GM19238 (cell line): ENCODE measurements at regions not wholly inside any gene's neighbourhood (a gene's known extent, or its start where the extent isn't known, plus 50 kb on each side); places are given as distances from the start of the nearest gene placed in this dataset.

ENCODE experiments used
- DNase-seq: peaks from one replicate; pipeline ENCODE4 v3.0.0; 2011; ENCODE audit warnings: low spot score; ENCODE audit not compliant: insufficient read length

DNA sequence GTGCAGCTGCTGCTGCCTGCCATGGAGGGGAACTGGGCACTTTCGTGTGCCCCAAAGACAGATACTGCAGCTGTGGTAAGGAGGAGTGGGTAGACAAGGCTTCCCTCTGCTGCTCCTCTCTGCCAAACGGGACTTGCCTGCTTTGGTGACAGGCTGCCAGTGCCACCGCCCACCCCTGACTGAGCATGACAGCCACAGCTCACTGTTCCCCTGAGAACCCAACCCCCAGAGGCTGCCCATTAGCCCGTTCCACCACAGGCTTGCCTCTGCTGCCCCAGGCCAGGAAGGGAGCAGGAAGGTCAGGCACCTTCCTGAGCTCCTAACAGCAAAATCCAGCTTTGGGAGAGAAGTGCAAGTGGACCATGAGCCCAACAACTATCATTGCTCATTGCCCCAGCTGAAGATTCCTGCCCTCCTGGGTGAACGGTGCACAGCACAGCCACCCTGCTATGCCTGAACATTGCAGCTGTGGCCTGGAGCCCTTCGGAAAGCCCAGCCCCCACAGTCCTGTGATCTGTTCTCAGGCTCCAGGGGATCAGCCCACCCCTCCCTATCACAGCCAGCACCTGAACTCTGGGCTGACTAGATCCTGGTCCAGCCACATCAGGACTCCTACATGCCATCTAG is 58.7 kb upstream of the ANTXRL start:
- no peak for DNase-seq

DNA sequence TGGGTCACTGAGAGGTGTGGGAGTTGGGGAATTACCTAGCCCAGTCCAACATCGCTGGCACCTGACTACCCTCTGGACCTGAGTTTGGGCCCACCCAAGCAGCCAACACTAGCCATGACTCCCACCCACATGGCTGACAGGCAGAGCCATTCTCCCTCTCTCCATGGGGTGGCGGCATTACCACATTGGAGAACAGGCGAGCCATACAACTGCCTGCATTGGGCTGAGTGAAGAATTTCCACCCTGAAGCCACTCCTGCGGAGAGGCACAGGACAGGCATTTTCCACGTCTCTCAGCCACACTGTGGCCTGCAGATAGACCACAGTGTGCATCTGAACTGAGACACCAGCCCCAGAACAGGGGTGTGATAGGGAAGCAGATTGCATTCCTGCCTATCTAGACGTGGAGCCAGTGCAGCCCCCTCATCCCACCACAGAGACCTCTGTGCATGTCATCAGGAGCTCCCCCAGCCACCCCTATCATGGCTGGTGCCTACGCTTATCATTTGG is 58.2 kb upstream of the ANTXRL start:
- peak; percentile 55 for DNase-seq

DNA sequence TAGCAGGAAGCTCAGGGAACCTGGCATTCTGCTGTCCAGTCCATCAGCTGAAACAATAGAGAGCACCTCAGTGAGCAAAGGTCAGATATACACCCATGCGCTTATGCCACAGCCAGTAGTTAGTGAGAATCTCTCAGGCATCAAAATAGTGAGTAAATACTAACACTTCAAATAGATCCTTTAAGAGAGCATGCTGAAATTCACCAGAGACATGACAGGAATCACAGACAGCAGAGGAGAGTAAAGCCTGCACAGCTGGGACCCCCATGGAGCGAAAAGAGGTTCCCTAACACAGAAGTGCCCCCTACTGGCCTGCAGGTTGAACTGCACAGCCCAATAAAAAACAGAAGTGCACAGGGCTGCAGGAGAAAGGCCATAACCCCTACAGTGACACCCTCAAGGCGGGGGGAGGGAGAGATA is 57.6 kb upstream of the ANTXRL start:
- no peak for DNase-seq

DNA sequence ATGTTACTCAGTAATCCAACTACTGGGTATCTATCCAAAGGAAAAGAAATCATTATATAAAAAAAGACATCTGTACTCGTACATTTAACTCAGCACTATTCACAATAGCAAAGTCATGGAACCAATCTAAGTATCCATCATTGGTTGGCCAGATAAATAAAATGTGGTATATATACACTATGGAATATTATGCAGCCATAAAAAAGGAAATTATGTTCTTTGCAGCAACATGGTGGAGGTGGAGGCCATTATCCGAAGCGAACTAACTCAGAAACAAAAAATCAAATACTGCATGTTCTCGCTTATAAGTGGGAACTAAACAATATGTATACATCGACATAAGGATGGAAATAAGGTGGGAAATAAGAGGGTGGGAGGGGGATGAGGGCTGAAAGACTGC is 56.2 kb upstream of the ANTXRL start:
- DNase-seq, result no peak

DNA sequence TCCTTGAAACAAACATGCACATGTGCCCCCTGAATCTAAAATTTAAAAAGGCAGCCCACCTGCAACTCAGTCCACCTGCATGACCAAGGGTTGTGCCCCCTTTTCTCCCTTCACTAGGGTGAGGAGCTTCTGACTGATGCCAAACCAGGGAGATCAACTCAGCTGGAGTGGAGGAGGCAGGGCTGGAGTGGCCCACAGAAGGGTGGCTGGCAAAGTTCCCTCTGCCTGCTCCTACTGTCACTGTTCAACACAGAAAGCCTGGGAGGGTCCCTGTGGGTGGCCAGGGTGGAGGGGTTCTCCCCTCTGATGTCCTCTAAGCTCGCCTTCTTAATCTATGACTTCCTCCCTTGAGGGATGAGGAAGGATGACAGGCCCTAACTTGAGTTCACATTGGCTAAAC is 55.7 kb upstream of the ANTXRL start:
- DNase-seq, result no peak

DNA sequence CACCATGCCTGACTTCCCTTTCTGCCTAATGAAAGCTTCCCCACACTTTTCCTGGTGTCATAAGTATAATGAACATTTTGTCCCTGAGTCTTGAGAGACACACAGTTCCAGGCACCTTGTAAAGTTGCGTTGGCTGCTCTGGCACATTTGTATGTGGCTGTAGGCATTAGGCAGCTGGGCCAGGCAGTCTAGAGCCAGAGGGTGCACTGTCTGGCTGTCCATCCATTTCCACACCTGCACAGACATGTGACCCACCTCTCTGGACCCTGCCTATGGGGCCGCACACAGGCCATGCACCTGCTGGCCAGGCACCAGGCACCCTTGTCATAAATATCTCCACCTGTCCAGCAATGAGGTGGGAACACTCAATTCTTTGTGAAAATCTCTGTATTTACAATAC is 54.7 kb upstream of the ANTXRL start:
- no peak for DNase-seq

DNA sequence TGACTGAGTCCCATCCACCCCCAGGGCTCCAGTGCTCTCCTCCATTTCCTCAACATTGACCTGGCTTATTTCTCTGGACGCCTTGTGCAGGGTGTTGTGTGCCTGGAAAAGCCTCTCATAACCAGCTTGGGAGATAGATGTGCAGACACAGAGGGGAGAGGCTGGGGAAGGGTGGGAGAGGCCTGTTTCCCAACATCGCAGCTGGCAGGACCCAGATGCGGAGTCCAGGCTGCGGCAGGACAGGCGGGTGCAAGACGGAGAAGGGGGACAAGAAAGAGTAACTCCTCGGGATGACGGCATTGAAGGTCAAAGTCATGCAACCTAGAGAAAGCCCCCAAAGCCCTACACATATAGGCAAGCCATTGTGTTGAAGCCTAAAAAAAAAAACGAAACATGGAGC is 54.1 kb upstream of the ANTXRL start:
- no peak for DNase-seq

DNA sequence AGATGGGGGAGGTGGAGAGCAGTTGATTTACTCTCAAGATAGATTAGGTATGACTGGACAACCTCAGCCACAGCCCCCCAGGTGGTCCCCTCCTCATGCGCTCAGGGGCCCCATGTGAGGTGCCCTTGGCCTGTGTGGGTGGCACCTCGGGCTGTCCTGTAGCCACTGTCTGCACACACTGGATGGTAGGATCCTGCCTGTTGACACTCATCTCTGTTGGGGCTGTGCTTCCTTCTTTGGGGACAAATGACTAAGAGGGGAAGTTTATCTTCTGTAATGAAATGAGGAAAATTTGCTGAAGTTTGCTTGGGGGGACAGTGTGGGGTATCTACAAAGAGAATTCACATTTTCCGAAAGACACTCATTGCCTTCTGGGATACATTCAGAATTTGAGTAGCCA is 53.6 kb upstream of the ANTXRL start:
- no peak for DNase-seq

DNA sequence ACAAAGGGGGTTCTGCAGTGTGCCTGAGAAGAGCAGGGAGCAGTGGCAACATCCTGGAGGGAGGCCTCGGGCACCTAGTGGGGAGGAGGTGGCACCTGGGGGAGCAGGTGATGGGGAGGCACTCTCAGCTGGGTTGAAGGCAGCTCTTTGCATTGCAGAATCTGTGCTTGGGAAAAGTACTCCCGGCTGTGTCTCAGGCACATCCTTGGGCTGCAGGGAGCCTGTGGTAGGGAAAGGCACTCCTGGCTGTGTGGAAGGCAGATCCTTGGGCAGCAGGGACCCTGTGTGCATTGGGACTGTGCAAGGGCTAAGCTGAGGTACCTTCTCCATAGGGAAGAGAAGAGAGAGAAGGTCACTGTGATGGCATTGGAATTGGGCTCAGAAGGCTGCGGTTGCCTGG is 52.8 kb upstream of the ANTXRL start:
- no peak for DNase-seq

DNA sequence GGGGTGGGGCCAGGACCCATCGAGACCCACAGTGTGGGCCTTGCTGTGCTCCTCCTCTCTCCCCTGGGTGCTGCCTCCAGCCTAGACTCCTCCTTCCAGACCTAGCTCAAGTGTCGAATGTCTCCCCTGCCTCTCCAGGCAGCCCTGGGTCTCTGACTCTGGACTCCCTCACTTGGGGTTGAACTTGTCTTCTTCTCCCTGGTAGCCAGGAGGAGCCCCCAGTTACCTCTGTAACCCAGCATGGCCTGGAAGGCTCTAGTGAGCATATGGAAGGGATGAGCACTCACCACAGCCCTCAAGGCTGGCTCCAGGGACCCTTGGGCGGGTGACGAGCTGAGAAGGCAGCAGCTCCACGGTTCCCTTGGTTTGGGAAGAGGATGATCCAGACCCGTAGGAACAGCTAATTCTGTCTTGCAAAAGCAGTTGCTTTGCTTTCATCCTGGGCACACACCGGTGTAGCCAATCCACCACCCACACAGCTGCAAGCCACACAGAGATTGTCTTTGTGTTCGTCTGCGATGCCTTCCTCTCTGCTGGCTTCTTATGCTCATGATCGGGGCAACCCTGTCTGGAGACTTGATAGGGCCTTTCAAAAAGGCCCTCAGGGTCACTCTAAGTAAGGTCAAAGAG is 52.3 kb upstream of the ANTXRL start:
- no peak for DNase-seq

DNA sequence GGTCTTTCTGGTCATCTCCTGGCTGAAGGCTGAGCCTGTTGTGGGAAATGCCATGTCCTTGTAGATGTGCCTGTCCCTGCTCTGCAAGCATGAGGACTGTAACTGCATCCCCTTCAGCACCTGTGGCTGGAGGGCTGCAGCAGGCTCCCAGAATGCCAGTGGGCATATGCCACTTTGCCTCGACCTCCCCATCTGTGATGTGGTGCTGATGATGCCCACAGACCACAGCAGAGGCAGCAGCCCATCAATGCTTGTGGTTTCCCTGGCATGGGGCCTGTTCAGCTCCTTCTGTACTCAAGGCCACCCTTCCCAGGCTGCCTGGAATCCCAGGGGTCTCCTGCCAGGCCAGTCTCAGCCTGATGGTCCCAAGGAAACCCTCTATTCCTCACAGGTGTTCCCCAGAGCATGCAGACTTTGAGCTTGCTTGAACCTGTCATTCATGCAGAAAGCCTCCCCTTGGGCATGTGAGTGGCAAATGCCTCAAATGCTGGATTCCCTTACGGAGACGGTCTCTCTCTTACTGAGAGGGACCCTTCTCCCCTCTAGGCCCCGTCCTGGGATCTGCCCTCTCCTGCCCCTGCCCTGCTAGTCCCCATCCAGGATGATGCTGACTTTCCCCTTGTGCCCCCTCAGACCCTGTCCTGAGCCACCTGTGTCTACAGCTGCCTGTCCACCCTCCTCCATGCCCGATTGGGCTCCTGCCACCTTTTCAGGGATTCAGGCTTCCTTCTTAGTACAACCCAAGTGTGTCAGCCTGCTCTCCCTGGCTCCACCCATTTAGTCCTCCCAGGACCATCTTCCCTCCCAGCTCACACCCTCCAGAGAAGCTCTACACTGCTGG is 50.9 kb upstream of the ANTXRL start:
- DNase-seq, result no peak

DNA sequence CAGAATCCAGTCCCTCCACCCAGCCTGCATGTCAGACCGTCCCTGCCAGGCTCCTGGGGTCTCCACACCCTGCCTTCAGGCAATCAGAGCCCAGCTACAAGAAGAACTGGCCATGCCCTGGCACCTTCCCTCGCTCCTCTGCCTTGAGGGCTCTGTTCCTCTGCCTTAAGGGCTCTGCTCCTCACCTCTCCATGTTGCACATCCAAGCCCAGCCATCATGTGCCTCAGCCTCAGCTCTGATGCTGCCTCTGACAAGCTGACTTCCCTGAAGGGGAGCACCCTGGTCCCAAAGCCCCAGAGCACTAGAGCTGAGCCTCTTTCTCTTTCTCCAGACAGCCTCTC is 50.3 kb upstream of the ANTXRL start:
- no peak for DNase-seq

DNA sequence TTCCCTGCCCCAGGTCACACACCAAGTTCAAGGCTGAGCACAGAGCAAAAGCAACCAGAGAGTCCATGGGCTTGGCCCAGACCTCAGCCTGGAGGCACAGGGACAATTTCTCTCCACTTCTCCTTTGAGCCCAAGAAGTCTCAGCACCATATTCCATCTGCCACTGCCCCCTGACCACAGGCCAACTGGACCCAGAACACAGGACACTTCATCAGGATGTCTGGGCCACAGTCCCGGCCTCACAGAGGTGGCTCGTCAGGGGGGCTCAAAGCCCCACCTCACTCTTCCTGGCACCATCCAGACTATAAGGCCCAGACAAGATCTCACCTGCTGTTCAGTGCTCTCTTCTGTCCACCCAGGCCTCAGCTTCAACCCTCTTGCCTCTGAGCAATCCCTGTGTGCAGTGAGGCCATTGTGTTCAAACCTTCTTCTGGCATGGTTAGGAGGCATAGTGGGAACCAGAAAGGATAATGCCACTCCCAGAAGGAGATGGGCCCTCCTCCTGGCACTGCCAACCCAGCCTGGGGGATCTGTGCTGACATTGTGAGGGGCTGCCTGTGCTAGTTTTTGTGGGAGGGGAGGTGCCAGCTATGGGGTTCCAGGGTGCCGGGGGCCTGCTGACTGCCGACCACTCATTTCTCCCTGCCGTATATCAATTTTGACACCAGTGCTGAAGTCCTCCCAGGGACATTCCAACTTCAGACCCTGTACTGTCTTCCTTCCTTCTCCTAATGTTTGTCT is 49.7 kb upstream of the ANTXRL start:
- no peak for DNase-seq
